HL-60 (cell line): ENCODE measurements at regions not wholly inside any gene's neighbourhood (a gene's known extent, or its start where the extent isn't known, plus 50 kb on each side); places are given as distances from the start of the nearest gene placed in this dataset.

ENCODE experiments used
- GABPA ChIP-seq: IDR thresholded peaks from 2 replicates; pipeline ENCODE4 v1.6.1; 2012; ENCODE audit warnings: low read depth
- POLR2AphosphoS5 ChIP-seq: IDR thresholded peaks from 2 replicates; pipeline ENCODE4 v1.6.1; 2012; ENCODE audit warnings: low read depth
- SPI1 ChIP-seq: IDR thresholded peaks from 2 replicates; pipeline ENCODE4 v1.6.1; 2012; ENCODE audit warnings: low read depth, mild to moderate bottlenecking, borderline replicate concordance
- TF ChIP-seq, protein P1 (sequence below): IDR thresholded peaks from one replicate; pipeline ENCODE4 v1.5.1; 2011; ENCODE audit warnings: low read length, control low read depth, inconsistent platforms; ENCODE audit not compliant: insufficient read depth

DNA sequence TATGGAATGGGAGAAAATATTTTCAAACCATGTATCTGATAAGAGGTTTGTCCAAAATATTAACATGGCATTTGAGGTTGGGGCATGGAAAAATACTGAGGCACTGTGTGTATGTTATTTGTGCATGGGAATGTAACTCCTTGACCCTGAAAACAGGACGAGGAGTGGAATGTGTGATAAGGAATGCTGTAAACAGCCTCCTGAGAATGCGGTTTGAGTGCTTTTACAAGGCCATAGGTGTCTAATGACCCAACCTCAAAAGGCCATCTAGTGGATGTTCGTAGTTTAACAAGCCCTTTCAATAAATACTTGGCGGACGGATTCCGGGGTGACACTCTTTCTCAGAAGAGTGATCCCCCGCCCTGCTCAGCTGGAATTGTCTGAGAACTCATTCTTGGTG lies 162.9 kb upstream of the USP9X start:
- TF ChIP-seq, protein P1, sequence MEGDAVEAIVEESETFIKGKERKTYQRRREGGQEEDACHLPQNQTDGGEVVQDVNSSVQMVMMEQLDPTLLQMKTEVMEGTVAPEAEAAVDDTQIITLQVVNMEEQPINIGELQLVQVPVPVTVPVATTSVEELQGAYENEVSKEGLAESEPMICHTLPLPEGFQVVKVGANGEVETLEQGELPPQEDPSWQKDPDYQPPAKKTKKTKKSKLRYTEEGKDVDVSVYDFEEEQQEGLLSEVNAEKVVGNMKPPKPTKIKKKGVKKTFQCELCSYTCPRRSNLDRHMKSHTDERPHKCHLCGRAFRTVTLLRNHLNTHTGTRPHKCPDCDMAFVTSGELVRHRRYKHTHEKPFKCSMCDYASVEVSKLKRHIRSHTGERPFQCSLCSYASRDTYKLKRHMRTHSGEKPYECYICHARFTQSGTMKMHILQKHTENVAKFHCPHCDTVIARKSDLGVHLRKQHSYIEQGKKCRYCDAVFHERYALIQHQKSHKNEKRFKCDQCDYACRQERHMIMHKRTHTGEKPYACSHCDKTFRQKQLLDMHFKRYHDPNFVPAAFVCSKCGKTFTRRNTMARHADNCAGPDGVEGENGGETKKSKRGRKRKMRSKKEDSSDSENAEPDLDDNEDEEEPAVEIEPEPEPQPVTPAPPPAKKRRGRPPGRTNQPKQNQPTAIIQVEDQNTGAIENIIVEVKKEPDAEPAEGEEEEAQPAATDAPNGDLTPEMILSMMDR = no peak
- no peak for TF ChIP-seq GABPA
- no peak for TF ChIP-seq POLR2AphosphoS5
- no peak for TF ChIP-seq SPI1
